NCI-H146 treated with DMSO at 0.1 percent for 48 hours (cell line): ENCODE measurements at regions not wholly inside any gene's neighbourhood (a gene's known extent, or its start where the extent isn't known, plus 50 kb on each side); places are given as distances from the start of the nearest gene placed in this dataset.
"Not testable (repeated sequence)": the region's sequence is repeated elsewhere in the genome, so short reads cannot be mapped to it uniquely, and the experiment has no call there.

ENCODE experiments used
- DNase-seq: peaks from one replicate; lab custom pipeline; 2025; ENCODE audit not compliant: unreplicated experiment; lab: John Stamatoyannopoulos, UW

GRCh38 chr10:53664282-53665019 is 891.9 kb upstream of the MBL2 start:
- no peak for DNase-seq

GRCh38 chr10:53650794-53651193 is 878.2 kb upstream of the MBL2 start:
- no peak for DNase-seq

- not testable (repeated sequence) for DNase-seq
Measured at GRCh38 chr10:53647221-53647620, 874.6 kb upstream of the MBL2 start.

- no peak for DNase-seq
Measured at GRCh38 chr10:53646525-53646924, 873.9 kb upstream of the MBL2 start.

- DNase-seq, result no peak
Measured at GRCh38 chr10:53645951-53646350, 873.4 kb upstream of the MBL2 start.

GRCh38 chr10:53638006-53638405 is 865.4 kb upstream of the MBL2 start:
- no peak for DNase-seq

GRCh38 chr10:53624722-53625121 is 852.1 kb upstream of the MBL2 start:
- DNase-seq, result no peak

- no peak for DNase-seq
Measured at GRCh38 chr10:53622201-53622600, 849.6 kb upstream of the MBL2 start.

- no peak for DNase-seq
Measured at GRCh38 chr10:53619671-53620070, 847.1 kb upstream of the MBL2 start.

GRCh38 chr10:53607691-53608090 is 835.1 kb upstream of the MBL2 start:
- no peak for DNase-seq

GRCh38 chr10:53606981-53607380 is 834.4 kb upstream of the MBL2 start:
- DNase-seq, result no peak

GRCh38 chr10:53601260-53601875 is 828.8 kb upstream of the MBL2 start:
- peak; percentile 45 for DNase-seq

GRCh38 chr10:53598914-53599313 is 826.3 kb upstream of the MBL2 start:
- no peak for DNase-seq

GRCh38 chr10:53597835-53598251 is 825.3 kb upstream of the MBL2 start:
- no peak for DNase-seq

GRCh38 chr10:53580465-53580864 is 807.9 kb upstream of the MBL2 start:
- no peak for DNase-seq

- DNase-seq, result no peak
Measured at GRCh38 chr10:53579773-53580172, 807.2 kb upstream of the MBL2 start.

GRCh38 chr10:53574024-53574423 is 801.4 kb upstream of the MBL2 start:
- DNase-seq, result no peak

GRCh38 chr10:53573498-53573897 is 800.9 kb upstream of the MBL2 start:
- DNase-seq, result no peak

GRCh38 chr10:53572799-53573198 is 800.2 kb upstream of the MBL2 start:
- no peak for DNase-seq

GRCh38 chr10:53570221-53570620 is 797.6 kb upstream of the MBL2 start:
- DNase-seq, result no peak

- no peak for DNase-seq
Measured at GRCh38 chr10:53569455-53569854, 796.9 kb upstream of the MBL2 start.

- no peak for DNase-seq
Measured at GRCh38 chr10:53548664-53549063, 776.1 kb upstream of the MBL2 start.

GRCh38 chr10:53547364-53547763 is 774.8 kb upstream of the MBL2 start:
- DNase-seq, result no peak
